Bronchial epithelial cell (primary cell): ENCODE measurements at regions not wholly inside any gene's neighbourhood (a gene's known extent, or its start where the extent isn't known, plus 50 kb on each side); places are given as distances from the start of the nearest gene placed in this dataset.

Experiments
- DNase-seq: peaks from one replicate; pipeline ENCODE4 v3.0.0-alpha.2; 2010; ENCODE audit warnings: low read depth
- FAIRE-seq: peaks from 2 replicates; lab custom pipeline; 2011; peaks lifted over from hg19 to GRCh38; lab: Jason Lieb, UNC
- H3K27me3 ChIP-seq: 2 replicates; pipeline ENCODE4 v1.5.1; 2011; ENCODE audit warnings: low read length; ENCODE audit not compliant: control insufficient read depth, insufficient read depth
- H3K36me3 ChIP-seq: 2 replicates; pipeline ENCODE4 v1.5.1; 2011; ENCODE audit warnings: low read length; ENCODE audit not compliant: control insufficient read depth, insufficient read depth
- H3K4me3 ChIP-seq: 2 replicates; pipeline ENCODE4 v1.5.1; 2011; ENCODE audit warnings: mild to moderate bottlenecking, low read depth, low read length, control low read depth
- TF ChIP-seq, protein P1 (sequence below): IDR thresholded peaks from 2 replicates; pipeline ENCODE4 v1.5.1; 2011; ENCODE audit warnings: mild to moderate bottlenecking, moderate library complexity, low read length, control low read depth, inconsistent platforms; ENCODE audit not compliant: insufficient read depth, severe bottlenecking

GRCh38 chr16:86104537-86105048, 205.6 kb downstream of the IRF8 start:
- Histone ChIP-seq H3K27me3 (no peaks in the 10 kb centered on the region), H3K4me3 (no peak overlapping the region), H3K36me3 (no peaks in the 10 kb centered on the region)
- TF ChIP-seq, protein P1, sequence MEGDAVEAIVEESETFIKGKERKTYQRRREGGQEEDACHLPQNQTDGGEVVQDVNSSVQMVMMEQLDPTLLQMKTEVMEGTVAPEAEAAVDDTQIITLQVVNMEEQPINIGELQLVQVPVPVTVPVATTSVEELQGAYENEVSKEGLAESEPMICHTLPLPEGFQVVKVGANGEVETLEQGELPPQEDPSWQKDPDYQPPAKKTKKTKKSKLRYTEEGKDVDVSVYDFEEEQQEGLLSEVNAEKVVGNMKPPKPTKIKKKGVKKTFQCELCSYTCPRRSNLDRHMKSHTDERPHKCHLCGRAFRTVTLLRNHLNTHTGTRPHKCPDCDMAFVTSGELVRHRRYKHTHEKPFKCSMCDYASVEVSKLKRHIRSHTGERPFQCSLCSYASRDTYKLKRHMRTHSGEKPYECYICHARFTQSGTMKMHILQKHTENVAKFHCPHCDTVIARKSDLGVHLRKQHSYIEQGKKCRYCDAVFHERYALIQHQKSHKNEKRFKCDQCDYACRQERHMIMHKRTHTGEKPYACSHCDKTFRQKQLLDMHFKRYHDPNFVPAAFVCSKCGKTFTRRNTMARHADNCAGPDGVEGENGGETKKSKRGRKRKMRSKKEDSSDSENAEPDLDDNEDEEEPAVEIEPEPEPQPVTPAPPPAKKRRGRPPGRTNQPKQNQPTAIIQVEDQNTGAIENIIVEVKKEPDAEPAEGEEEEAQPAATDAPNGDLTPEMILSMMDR = no peak
- FAIRE-seq (no peak), DNase-seq (no peak)

GRCh38 chr16:86107215-86107825, 208.4 kb downstream of the IRF8 start:
- Histone ChIP-seq H3K27me3 (no peaks in the 10 kb centered on the region), H3K4me3 (no peak overlapping the region), H3K36me3 (no peaks in the 10 kb centered on the region)
- DNase-seq = no peak
- TF ChIP-seq, protein P1 = no peak
- FAIRE-seq = no peak

DNA sequence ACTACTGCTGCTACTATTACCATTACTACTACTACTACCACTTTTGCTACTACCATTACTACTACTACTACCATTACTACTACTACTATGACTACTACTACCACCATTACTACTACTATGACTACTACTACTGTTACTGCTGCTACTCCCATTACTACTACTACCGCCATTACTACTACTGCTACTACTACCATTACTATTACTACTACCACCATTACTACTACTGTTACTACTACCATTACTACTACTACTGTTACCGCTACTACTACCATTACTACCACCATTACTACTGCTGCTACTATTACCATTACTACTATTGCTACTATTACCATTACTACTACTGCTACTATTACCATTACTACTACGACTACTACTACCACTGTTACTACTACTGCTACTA, 209.1 kb downstream of the IRF8 start:
- no peaks in the 10 kb centered on the region for H3K36me3 ChIP-seq
- no peak overlapping the region for H3K4me3 ChIP-seq
- no peak for DNase-seq
- FAIRE-seq = no peak
- H3K27me3 ChIP-seq = no peaks in the 10 kb centered on the region
- TF ChIP-seq, protein P1 = no peak

- FAIRE-seq (no peak), DNase-seq (no peak)
- TF ChIP-seq, protein P1 = no peak
- Histone ChIP-seq H3K27me3 (no peaks in the 10 kb centered on the region), H3K36me3 (no peaks in the 10 kb centered on the region), H3K4me3 (no peak overlapping the region)
Measured at GRCh38 chr16:86110134-86110533, 211.2 kb downstream of the IRF8 start.

DNA sequence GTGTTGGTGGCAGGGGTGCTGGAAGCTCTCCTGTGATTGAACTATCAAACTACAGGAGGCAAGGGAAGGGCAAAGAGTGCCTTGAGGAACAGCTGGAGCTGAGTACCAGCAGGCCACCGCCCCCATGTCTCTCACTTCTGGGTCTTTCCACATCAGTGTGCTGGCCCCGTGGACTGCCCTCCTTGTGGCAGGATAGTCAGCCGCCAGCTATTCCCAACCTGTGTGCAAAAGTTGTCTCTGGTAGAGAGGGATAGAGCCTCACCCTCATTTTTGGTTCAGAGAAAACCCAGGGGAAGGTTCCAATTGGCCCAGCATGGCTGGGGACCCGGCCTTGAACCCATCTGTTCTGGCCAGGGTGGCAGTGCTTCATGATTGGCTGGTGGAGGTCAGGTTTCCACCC, 211.8 kb downstream of the IRF8 start:
- no peak for FAIRE-seq
- DNase-seq = no peak
- TF ChIP-seq, protein P1 = no peak
- Histone ChIP-seq H3K4me3 (no peak overlapping the region), H3K27me3 (no peaks in the 10 kb centered on the region), H3K36me3 (no peaks in the 10 kb centered on the region)

GRCh38 chr16:86112178-86112577, 213.2 kb downstream of the IRF8 start:
- DNase-seq (no peak), FAIRE-seq (no peak)
- Histone ChIP-seq H3K4me3 (no peak overlapping the region), H3K27me3 (no peaks in the 10 kb centered on the region), H3K36me3 (no peaks in the 10 kb centered on the region)
- TF ChIP-seq, protein P1 = no peak
